Astrocyte (in vitro differentiated cells and primary cell): ENCODE measurements at regions not wholly inside any gene's neighbourhood (a gene's known extent, or its start where the extent isn't known, plus 50 kb on each side); places are given as distances from the start of the nearest gene placed in this dataset.

Experiments used
- DNase-seq: peaks from one replicate; pipeline ENCODE4 v3.0.0-alpha.2; 2010; ENCODE audit warnings: low read depth
- FAIRE-seq: peaks from 2 replicates; lab custom pipeline; 2011; peaks lifted over from hg19 to GRCh38; lab: Jason Lieb, UNC
- H2AFZ ChIP-seq: 2 replicates; pipeline ENCODE4 v1.6.0; 2012; ENCODE audit warnings: low read depth, low read length, inconsistent platforms
- H3K27ac ChIP-seq: 2 replicates; pipeline ENCODE4 v1.5.1; 2011; ENCODE audit warnings: low read depth, low read length, inconsistent platforms
- H3K27me3 ChIP-seq: 2 replicates; pipeline ENCODE4 v1.6.0; 2011; ENCODE audit warnings: low read length, inconsistent platforms; ENCODE audit not compliant: insufficient read depth
- H3K36me3 ChIP-seq: 2 replicates; pipeline ENCODE4 v1.5.1; 2011; ENCODE audit warnings: low read length, inconsistent platforms; ENCODE audit not compliant: insufficient read depth
- H3K4me1 ChIP-seq: 2 replicates; pipeline ENCODE4 v1.5.1; 2011; ENCODE audit warnings: low read length, inconsistent platforms; ENCODE audit not compliant: insufficient read depth
- H3K4me2 ChIP-seq: 2 replicates; pipeline ENCODE4 v1.6.0; 2012; ENCODE audit warnings: low read length, inconsistent platforms
- H3K4me3 ChIP-seq: 2 replicates; pipeline ENCODE4 v1.5.1; 2011; ENCODE audit warnings: low read depth, mild to moderate bottlenecking, low read length, inconsistent platforms; ENCODE audit not compliant: insufficient read depth
- H3K79me2 ChIP-seq: 2 replicates; pipeline ENCODE4 v1.6.0; 2012; ENCODE audit warnings: mild to moderate bottlenecking, low read length, inconsistent platforms; ENCODE audit not compliant: insufficient read depth
- H3K9ac ChIP-seq: 2 replicates; pipeline ENCODE4 v1.6.0; 2012; ENCODE audit warnings: mild to moderate bottlenecking, low read length, inconsistent platforms
- H3K9me3 ChIP-seq: 2 replicates; pipeline ENCODE4 v1.5.1; 2012; ENCODE audit warnings: low read depth, mild to moderate bottlenecking, low read length, inconsistent platforms; ENCODE audit not compliant: insufficient read depth
- H4K20me1 ChIP-seq: 2 replicates; pipeline ENCODE4 v1.6.0; 2012; ENCODE audit warnings: low read length, inconsistent platforms; ENCODE audit not compliant: insufficient read depth
- H3K27ac Mint-ChIP-seq: one replicate; pipeline ENCODE4 v1.8.0; 2021; ENCODE audit warnings: mild to moderate bottlenecking, mixed read lengths; ENCODE audit not compliant: unreplicated experiment
- H3K27me3 Mint-ChIP-seq: one replicate; pipeline ENCODE4 v1.8.0; 2021; ENCODE audit warnings: low read depth, mixed read lengths; ENCODE audit not compliant: unreplicated experiment
- H3K36me3 Mint-ChIP-seq: one replicate; pipeline ENCODE4 v1.8.0; 2021; ENCODE audit warnings: low read depth, mixed read lengths; ENCODE audit not compliant: unreplicated experiment
- H3K4me1 Mint-ChIP-seq: one replicate; pipeline ENCODE4 v1.8.0; 2021; ENCODE audit warnings: low read depth, mixed read lengths; ENCODE audit not compliant: unreplicated experiment
- H3K4me3 Mint-ChIP-seq: one replicate; pipeline ENCODE4 v1.8.0; 2021; ENCODE audit warnings: mild to moderate bottlenecking, moderate library complexity, mixed read lengths; ENCODE audit not compliant: unreplicated experiment
- H3K9me3 Mint-ChIP-seq: one replicate; pipeline ENCODE4 v1.8.0; 2021; ENCODE audit warnings: mild to moderate bottlenecking, mixed read lengths; ENCODE audit not compliant: unreplicated experiment
- CTCF ChIP-seq: IDR thresholded peaks from 2 replicates; pipeline ENCODE4 v1.5.1; 2011; ENCODE audit warnings: low read depth, mild to moderate bottlenecking, inconsistent platforms, low read length, moderate library complexity; ENCODE audit not compliant: insufficient read depth
- EZH2 ChIP-seq: IDR thresholded peaks from 2 replicates; pipeline ENCODE4 v1.6.1; 2012; ENCODE audit warnings: mild to moderate bottlenecking, low read length, inconsistent platforms; ENCODE audit not compliant: insufficient read depth

- H3K4me3 Mint-ChIP-seq = no peak overlapping the region
- Histone ChIP-seq H2AFZ (no peak overlapping the region), H3K4me2 (no peak overlapping the region), H3K36me3 (no peaks in the 10 kb centered on the region), H3K79me2 (no peaks in the 10 kb centered on the region), H3K27ac (no peak overlapping the region), H3K27me3 (no peaks in the 10 kb centered on the region), H3K4me3 (no peak overlapping the region), H4K20me1 (no peaks in the 10 kb centered on the region), H3K4me1 (no peaks in the 10 kb centered on the region), H3K9ac (no peak overlapping the region), H3K9me3 (no peaks in the 10 kb centered on the region)
- H3K27me3 Mint-ChIP-seq = peaks cover 3% of the 10 kb centered on the region
- no peaks in the 10 kb centered on the region for H3K9me3 Mint-ChIP-seq
- H3K27ac Mint-ChIP-seq = no peak overlapping the region
- peaks cover 3% of the 10 kb centered on the region for H3K4me1 Mint-ChIP-seq
- TF ChIP-seq CTCF (no peak), EZH2 (no peak)
- FAIRE-seq = no peak
- DNase-seq = no peak
- H3K36me3 Mint-ChIP-seq = no peaks in the 10 kb centered on the region
Observed at GRCh38 chr5:9834871-9835770, 205.0 kb upstream of the TAS2R1 start.

GRCh38 chr5:9833871-9834270, 203.7 kb upstream of the TAS2R1 start:
- no peaks in the 10 kb centered on the region for H3K27me3 ChIP-seq
- no peaks in the 10 kb centered on the region for H3K9me3 ChIP-seq
- no peaks in the 10 kb centered on the region for H3K36me3 ChIP-seq
- no peak overlapping the region for H2AFZ ChIP-seq
- H3K4me1 ChIP-seq = no peaks in the 10 kb centered on the region
- Mint-ChIP-seq H3K27ac (no peak overlapping the region), H3K9me3 (no peaks in the 10 kb centered on the region), H3K36me3 (no peaks in the 10 kb centered on the region), H3K4me1 (peaks cover 13% of the 10 kb centered on the region), H3K27me3 (peaks cover 3% of the 10 kb centered on the region), H3K4me3 (no peak overlapping the region)
- no peaks in the 10 kb centered on the region for H3K79me2 ChIP-seq
- no peak overlapping the region for H3K4me3 ChIP-seq
- no peak overlapping the region for H3K9ac ChIP-seq
- no peak overlapping the region for H3K27ac ChIP-seq
- DNase-seq = no peak
- FAIRE-seq = no peak
- H3K4me2 ChIP-seq = no peak overlapping the region
- TF ChIP-seq EZH2 = no peak
- TF ChIP-seq CTCF = no peak
- H4K20me1 ChIP-seq = no peaks in the 10 kb centered on the region

GRCh38 chr5:9832921-9833320, 202.8 kb upstream of the TAS2R1 start:
- Histone ChIP-seq H3K4me1 (no peaks in the 10 kb centered on the region), H3K4me2 (no peak overlapping the region), H3K79me2 (no peaks in the 10 kb centered on the region), H3K9me3 (no peaks in the 10 kb centered on the region), H3K27ac (no peak overlapping the region), H3K27me3 (no peaks in the 10 kb centered on the region), H4K20me1 (no peaks in the 10 kb centered on the region), H2AFZ (no peak overlapping the region), H3K9ac (no peak overlapping the region), H3K36me3 (no peaks in the 10 kb centered on the region), H3K4me3 (no peak overlapping the region)
- Mint-ChIP-seq H3K4me1 (peaks cover 14% of the 10 kb centered on the region), H3K27me3 (no peaks in the 10 kb centered on the region), H3K9me3 (no peaks in the 10 kb centered on the region), H3K27ac (no peak overlapping the region), H3K4me3 (no peak overlapping the region), H3K36me3 (no peaks in the 10 kb centered on the region)
- FAIRE-seq (no peak), DNase-seq (no peak)
- TF ChIP-seq CTCF = no peak
- TF ChIP-seq EZH2 = no peak
